ENCODE measurements at regions not wholly inside any gene's neighbourhood (a gene's known extent, or its start where the extent isn't known, plus 50 kb on each side); places are given as distances from the start of the nearest gene placed in this dataset.

- WGBS, 2 experiments (ENCODE audit: insufficient coverage in 1 of 2, insufficient read length in 1 of 2): 95 to 100% methylated on average over 3 of the region's 3 CpGs
- no peak for TF ChIP-seq CTCF (conservative IDR thresholded peaks at IDR 0.05)
- H3K9me3 Mint-ChIP-seq: no peaks in the 10 kb centered on the region
- no peaks in the 10 kb centered on the region for H3K9me3 ChIP-seq (ENCODE audit: control insufficient read depth, low read length)
- no peaks in the 10 kb centered on the region for H3K4me1 Mint-ChIP-seq
- peaks cover 4% of the 10 kb centered on the region for H3K27me3 Mint-ChIP-seq (ENCODE audit: insufficient read depth)
- no peaks in the 10 kb centered on the region for H3K27me3 ChIP-seq (ENCODE audit: control insufficient read depth, insufficient read depth, low read length, poor library complexity, severe bottlenecking)
- no peaks in the 10 kb centered on the region for H3K36me3 Mint-ChIP-seq (ENCODE audit: low read depth)
- no peaks in the 10 kb centered on the region for H3K4me1 ChIP-seq (ENCODE audit: control insufficient read depth, insufficient read depth, low read length)
- no peak overlapping the region for H3K27ac ChIP-seq (ENCODE audit: low read depth, low read length)
- peak; percentile 10 for DNase-seq
- H3K9ac ChIP-seq (ENCODE audit: extremely low read depth, low read length, poor library complexity, severe bottlenecking): no peak overlapping the region
- no peak overlapping the region for H3K27ac Mint-ChIP-seq
- H3K4me3 Mint-ChIP-seq: no peak overlapping the region
- no peaks in the 10 kb centered on the region for H3K36me3 ChIP-seq (ENCODE audit: control insufficient read depth, insufficient read depth, low read length)
- no peak overlapping the region for H3K4me3 ChIP-seq (ENCODE audit: low read length)
Measured at GRCh38 chr14:98698341-98698740, 573.7 kb downstream of the BCL11B start.

DNA sequence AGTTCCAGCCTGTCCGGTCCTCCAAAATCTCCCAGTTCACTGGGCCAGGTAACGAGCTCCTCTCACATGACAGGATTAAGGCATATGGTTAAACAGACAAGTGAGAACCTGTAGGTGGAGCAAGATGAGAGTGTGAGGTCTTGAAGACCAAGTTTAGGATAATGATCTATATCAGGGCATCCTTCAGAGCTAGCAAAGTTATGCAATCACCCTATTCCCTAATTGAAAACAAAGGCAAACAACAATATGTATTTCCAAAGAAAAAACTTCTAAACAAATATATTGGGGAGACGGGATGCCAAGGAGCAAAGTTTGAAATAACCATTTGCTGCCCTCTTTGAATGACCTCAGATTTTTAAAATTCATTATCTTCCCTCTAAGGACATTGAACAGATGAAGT, 571.2 kb downstream of the BCL11B start:
- Histone ChIP-seq H3K9ac (ENCODE audit: extremely low read depth, low read length, poor library complexity, severe bottlenecking) (no peak overlapping the region), H3K27ac (ENCODE audit: low read depth, low read length) (no peak overlapping the region), H3K4me3 (ENCODE audit: low read length) (no peak overlapping the region), H3K4me1 (ENCODE audit: control insufficient read depth, insufficient read depth, low read length) (no peaks in the 10 kb centered on the region), H3K36me3 (ENCODE audit: control insufficient read depth, insufficient read depth, low read length) (no peaks in the 10 kb centered on the region), H3K9me3 (ENCODE audit: control insufficient read depth, low read length) (no peaks in the 10 kb centered on the region), H3K27me3 (ENCODE audit: control insufficient read depth, insufficient read depth, low read length, poor library complexity, severe bottlenecking) (no peaks in the 10 kb centered on the region)
- peaks cover 11% of the 10 kb centered on the region for H3K4me1 Mint-ChIP-seq
- peak; percentile 33 for TF ChIP-seq CTCF (conservative IDR thresholded peaks at IDR 0.05)
- H3K27ac Mint-ChIP-seq: no peak overlapping the region
- H3K4me3 Mint-ChIP-seq: no peak overlapping the region
- no peak for DNase-seq
- H3K36me3 Mint-ChIP-seq (ENCODE audit: low read depth): no peaks in the 10 kb centered on the region
- H3K27me3 Mint-ChIP-seq (ENCODE audit: insufficient read depth): peaks cover 4% of the 10 kb centered on the region
- H3K9me3 Mint-ChIP-seq: no peaks in the 10 kb centered on the region
- 84 to 93% methylated on average over 2 to 3 of the region's 3 CpGs for WGBS, 2 experiments (ENCODE audit: insufficient coverage in 1 of 2, insufficient read length in 1 of 2)

DNA sequence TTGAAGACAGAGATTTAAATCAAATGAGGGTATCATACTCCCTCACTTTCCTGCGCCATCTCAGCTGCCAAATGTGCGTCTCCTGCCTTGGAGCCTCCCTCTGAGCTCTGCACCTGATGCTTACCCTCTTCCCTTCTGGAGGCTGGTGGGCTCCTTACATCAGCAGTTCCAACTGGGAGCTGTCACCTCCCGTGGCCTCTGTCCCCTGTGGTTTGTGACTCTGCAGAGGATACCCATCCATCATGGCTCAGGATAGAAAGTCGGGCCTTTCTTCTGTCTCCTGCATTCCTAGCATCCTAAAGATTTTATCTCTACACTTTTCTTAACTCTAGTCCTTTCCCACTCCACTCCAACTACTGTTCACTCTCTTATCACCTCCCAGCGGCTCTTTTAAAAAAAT, 570.6 kb downstream of the BCL11B start:
- Histone ChIP-seq H3K9me3 (ENCODE audit: control insufficient read depth, low read length) (no peaks in the 10 kb centered on the region), H3K9ac (ENCODE audit: extremely low read depth, low read length, poor library complexity, severe bottlenecking) (no peak overlapping the region), H3K4me3 (ENCODE audit: low read length) (no peak overlapping the region), H3K36me3 (ENCODE audit: control insufficient read depth, insufficient read depth, low read length) (no peaks in the 10 kb centered on the region), H3K4me1 (ENCODE audit: control insufficient read depth, insufficient read depth, low read length) (no peaks in the 10 kb centered on the region), H3K27ac (ENCODE audit: low read depth, low read length) (no peak overlapping the region), H3K27me3 (ENCODE audit: control insufficient read depth, insufficient read depth, low read length, poor library complexity, severe bottlenecking) (no peaks in the 10 kb centered on the region)
- H3K9me3 Mint-ChIP-seq: no peaks in the 10 kb centered on the region
- WGBS, 2 experiments (ENCODE audit: insufficient coverage in 1 of 2, insufficient read length in 1 of 2): 86 to 92% methylated on average over 1 to 4 of the region's 5 CpGs
- peaks cover 4% of the 10 kb centered on the region for H3K27me3 Mint-ChIP-seq (ENCODE audit: insufficient read depth)
- H3K36me3 Mint-ChIP-seq (ENCODE audit: low read depth): no peaks in the 10 kb centered on the region
- TF ChIP-seq CTCF (conservative IDR thresholded peaks at IDR 0.05): no peak
- peaks cover 13% of the 10 kb centered on the region for H3K4me1 Mint-ChIP-seq
- no peak for DNase-seq
- no peak overlapping the region for H3K27ac Mint-ChIP-seq
- no peak overlapping the region for H3K4me3 Mint-ChIP-seq

All from endodermal cell (in vitro differentiated cells).